ENCODE measurements at regions not wholly inside any gene's neighbourhood (a gene's known extent, or its start where the extent isn't known, plus 50 kb on each side); places are given as distances from the start of the nearest gene placed in this dataset.

GRCh38 chr3:176349706-176350105, 847.6 kb downstream of the TBL1XR1 start:
- no peaks in the 10 kb centered on the region for H3K36me3 ChIP-seq (ENCODE audit: control insufficient read depth, insufficient read depth, low read length)
- ChIA-PET CTCF (ENCODE audit: low intra/inter-chr PET ratio) (no interaction called here), POLR2A (no interaction called here)
- H3K9me1 ChIP-seq (ENCODE audit: control insufficient read depth, insufficient read depth, low read length) = no peaks in the 10 kb centered on the region
- ATAC-seq (no peak), FAIRE-seq (no peak), DNase-seq (ENCODE audit: extremely low read depth in 1 of 4, low spot score in 3 of 4) (no peak)
- H3K4me2 ChIP-seq (ENCODE audit: insufficient read depth, low read length) = no peak overlapping the region
- in situ Hi-C loops (cut with MboI) (no loop called here), intact Hi-C loops (cut with micrococcal nuclease) (no loop called here)
- H3K79me2 ChIP-seq (ENCODE audit: control insufficient read depth, insufficient read depth, low read length) = no peaks in the 10 kb centered on the region
- no peaks in the 10 kb centered on the region for H3K4me1 ChIP-seq (replicated peaks in 1 of 2; ENCODE audit: control insufficient read depth in 2 of 2, insufficient read depth in 2 of 2, low read length in 2 of 2)
- no peak overlapping the region for H3K9ac ChIP-seq (ENCODE audit: insufficient read depth in 1 of 2, low read depth in 2 of 2, low read length in 2 of 2)
- H3K27ac ChIP-seq (ENCODE audit: extremely low read depth, low read depth, low read length) = no peak overlapping the region
- 21% methylated on average over 1 of the region's 1 CpG for WGBS (ENCODE audit: insufficient coverage, low coverage, missing lambda C conversion rate)
- BruUV-seq (replicated peaks) = no TSS peak
- no peaks in the 10 kb centered on the region for H3K9me3 ChIP-seq (replicated peaks; ENCODE audit: control insufficient read depth, insufficient read depth, low read depth, low read length)
- no peak overlapping the region for H3K4me3 ChIP-seq
- no peaks in the 10 kb centered on the region for H4K20me1 ChIP-seq (replicated peaks; ENCODE audit: control insufficient read depth, insufficient read depth, low read length)
- H2AFZ ChIP-seq (ENCODE audit: low read depth, low read length) = no peak overlapping the region
- H3K27me3 ChIP-seq (ENCODE audit: control insufficient read depth in 2 of 2, insufficient read depth in 2 of 2, low read length in 2 of 2) = no peaks in the 10 kb centered on the region
- TF ChIP-seq ZNF518B (CRISPR knock-in tag; IDR thresholded peaks at IDR 0.05) (no peak), ZKSCAN8 (CRISPR knock-in tag; IDR thresholded peaks at IDR 0.05) (no peak), BCOR (IDR thresholded peaks at IDR 0.05) (no peak), ZBTB34 (CRISPR knock-in tag; IDR thresholded peaks at IDR 0.05) (no peak), THRAP3 (IDR thresholded peaks at IDR 0.05; ENCODE audit: borderline replicate concordance) (no peak), JUNB (CRISPR knock-in tag; conservative IDR thresholded peaks at IDR 0.05) (no peak), TEAD2 (tag; IDR thresholded peaks at IDR 0.05) (no peak)

Measured in K562 (cell line).